Spleen (tissue), 7 donors: ENCODE measurements at regions not wholly inside any gene's neighbourhood (a gene's known extent, or its start where the extent isn't known, plus 50 kb on each side); places are given as distances from the start of the nearest gene placed in this dataset.

Source experiments
- POLR2A ChIP-seq, 3 donors: fragments of 450-650 bp; IDR thresholded peaks; one replicate each; pipeline ENCODE4 v1.5.1; 2017; ENCODE audit warnings: antibody characterized with exemption in 3 of 3, mild to moderate bottlenecking in 1 of 3
- TF ChIP-seq, protein P1 (sequence below), 11 experiments: fragments of 200-600 bp in 7 of 11; fragments of 450-650 bp in 4 of 11; sonication (generic) in 4 of 11; IDR thresholded peaks in 8 of 11; conservative IDR thresholded peaks in 3 of 11; 1 replicate in 7 of 11; 2 replicates in 4 of 11; pipeline versions ENCODE4 v1.4.0 to v1.8.0; 2016 to 2021; ENCODE audit warnings: antibody characterized with exemption in 11 of 11, inconsistent platforms in 4 of 11, mild to moderate bottlenecking in 1 of 11
- donor health status: DM: no; HTN: no; CAD: no; lungs with moderate emphysema.
- donor health status: DM: no; HTN: no; CAD: no.
- donor health status: DM: no; HTN: no; CAD: no.

DNA sequence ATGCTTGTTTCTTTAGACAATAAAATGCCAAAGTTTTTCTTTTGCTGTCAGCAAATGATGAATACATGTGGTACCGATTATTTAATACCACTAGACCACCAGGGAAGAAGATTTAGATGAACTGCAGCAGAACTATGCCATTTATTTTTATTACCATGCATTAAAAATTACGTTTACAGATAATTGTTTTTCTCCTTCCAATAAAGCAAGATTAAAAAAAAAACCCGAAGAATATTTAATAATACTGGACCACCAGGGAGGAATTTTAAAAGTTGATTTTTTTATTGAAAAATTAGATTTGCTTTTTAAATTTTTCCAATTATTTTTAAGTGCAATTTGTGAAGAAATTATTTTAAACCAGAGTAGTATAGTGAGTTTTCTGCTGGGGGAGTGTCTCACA, 170.3 kb upstream of the HNRNPA3 start:
- no peak for TF ChIP-seq POLR2A (IDR thresholded peaks at IDR 0.05)
- TF ChIP-seq, protein P1, sequence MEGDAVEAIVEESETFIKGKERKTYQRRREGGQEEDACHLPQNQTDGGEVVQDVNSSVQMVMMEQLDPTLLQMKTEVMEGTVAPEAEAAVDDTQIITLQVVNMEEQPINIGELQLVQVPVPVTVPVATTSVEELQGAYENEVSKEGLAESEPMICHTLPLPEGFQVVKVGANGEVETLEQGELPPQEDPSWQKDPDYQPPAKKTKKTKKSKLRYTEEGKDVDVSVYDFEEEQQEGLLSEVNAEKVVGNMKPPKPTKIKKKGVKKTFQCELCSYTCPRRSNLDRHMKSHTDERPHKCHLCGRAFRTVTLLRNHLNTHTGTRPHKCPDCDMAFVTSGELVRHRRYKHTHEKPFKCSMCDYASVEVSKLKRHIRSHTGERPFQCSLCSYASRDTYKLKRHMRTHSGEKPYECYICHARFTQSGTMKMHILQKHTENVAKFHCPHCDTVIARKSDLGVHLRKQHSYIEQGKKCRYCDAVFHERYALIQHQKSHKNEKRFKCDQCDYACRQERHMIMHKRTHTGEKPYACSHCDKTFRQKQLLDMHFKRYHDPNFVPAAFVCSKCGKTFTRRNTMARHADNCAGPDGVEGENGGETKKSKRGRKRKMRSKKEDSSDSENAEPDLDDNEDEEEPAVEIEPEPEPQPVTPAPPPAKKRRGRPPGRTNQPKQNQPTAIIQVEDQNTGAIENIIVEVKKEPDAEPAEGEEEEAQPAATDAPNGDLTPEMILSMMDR (IDR thresholded peaks at IDR 0.05 in 8 of 11, conservative IDR thresholded peaks at IDR 0.05 in 3 of 11), result no peak
